Muscle of leg (tissue), 3 donors: ENCODE measurements at regions not wholly inside any gene's neighbourhood (a gene's known extent, or its start where the extent isn't known, plus 50 kb on each side); places are given as distances from the start of the nearest gene placed in this dataset.
A peak's percentile ranks its signal among the peaks of the same experiment; 100 is the strongest.
"Not testable (repeated sequence)": the region's sequence is repeated elsewhere in the genome, so short reads cannot be mapped to it uniquely, and the experiment has no call there.

ENCODE experiments used
- DNase-seq: peaks from one replicate; pipeline ENCODE4 v3.0.0; 2013
- H3K27ac ChIP-seq: one replicate; pipeline ENCODE4 v1.5.1; 2013; ENCODE audit warnings: mild to moderate bottlenecking, low read length, control low read depth
- H3K27me3 ChIP-seq: one replicate; pipeline ENCODE4 v1.6.1; 2013; ENCODE audit warnings: low read length; ENCODE audit not compliant: control insufficient read depth, insufficient read depth
- H3K36me3 ChIP-seq: one replicate; pipeline ENCODE4 v1.6.1; 2013; ENCODE audit warnings: low read length; ENCODE audit not compliant: control insufficient read depth, insufficient read depth
- H3K4me1 ChIP-seq: one replicate; pipeline ENCODE4 v1.6.1; 2013; ENCODE audit warnings: low read length; ENCODE audit not compliant: control insufficient read depth, insufficient read depth
- H3K4me3 ChIP-seq: one replicate; pipeline ENCODE4 v1.5.1; 2013; ENCODE audit warnings: low read length, control low read depth
- H3K9me3 ChIP-seq: replicated peaks from 2 replicates; pipeline ENCODE4 v1.6.1; 2013; ENCODE audit warnings: low read depth, low read length; ENCODE audit not compliant: control insufficient read depth
- WGBS: methylation state at CpG from one replicate; pipeline ENCODE4 v1.1.5; 2013; ENCODE audit warnings: missing lambda C conversion rate; ENCODE audit not compliant: insufficient coverage; 5-methylcytosine and 5-hydroxymethylcytosine counted together

- H3K4me3 ChIP-seq = no peak overlapping the region
- DNase-seq = peak; percentile 13
- no peak overlapping the region for H3K27ac ChIP-seq
- H3K4me1 ChIP-seq = no peaks in the 10 kb centered on the region
- H3K36me3 ChIP-seq = no peaks in the 10 kb centered on the region
- no peaks in the 10 kb centered on the region for H3K27me3 ChIP-seq
- no peaks in the 10 kb centered on the region for H3K9me3 ChIP-seq
- WGBS = 20% methylated on average over 7 of the region's 7 CpGs
Measured at GRCh38 chr7:55723621-55723941, 139.0 kb downstream of the SEPTIN14 start.

- WGBS = no CpG with 5 or more reads among the region's 7 CpGs
- H3K9me3 ChIP-seq, H3K36me3 ChIP-seq, H3K4me1 ChIP-seq, H3K27me3 ChIP-seq, H3K4me3 ChIP-seq, H3K27ac ChIP-seq: not testable (repeated sequence)
- peak; percentile 40 for DNase-seq
Measured at GRCh38 chr7:55722874-55723620, 139.5 kb downstream of the SEPTIN14 start.

- H3K27me3 ChIP-seq, H3K27ac ChIP-seq, H3K4me3 ChIP-seq, H3K9me3 ChIP-seq, H3K4me1 ChIP-seq, H3K36me3 ChIP-seq, DNase-seq: not testable (repeated sequence)
- WGBS = no CpG with 5 or more reads among the region's 1 CpG
Measured at GRCh38 chr7:55721004-55721403, 141.5 kb downstream of the SEPTIN14 start.

- WGBS = no CpG with 5 or more reads among the region's 5 CpGs
- not testable (repeated sequence) for H3K27me3 ChIP-seq, DNase-seq, H3K27ac ChIP-seq, H3K4me1 ChIP-seq, H3K4me3 ChIP-seq, H3K9me3 ChIP-seq, H3K36me3 ChIP-seq
Measured at GRCh38 chr7:55715247-55715867, 143.1 kb upstream of the VOPP1 start.

GRCh38 chr7:55714370-55714769 is 142.1 kb upstream of the VOPP1 start:
- H3K27ac ChIP-seq, H3K4me3 ChIP-seq, H3K4me1 ChIP-seq, H3K27me3 ChIP-seq, H3K36me3 ChIP-seq, H3K9me3 ChIP-seq, DNase-seq: not testable (repeated sequence)
- WGBS = no CpG with 5 or more reads among the region's 2 CpGs

GRCh38 chr7:55710312-55710711 is 138.0 kb upstream of the VOPP1 start:
- H3K4me3 ChIP-seq, H3K27ac ChIP-seq, H3K27me3 ChIP-seq, H3K36me3 ChIP-seq, H3K9me3 ChIP-seq, H3K4me1 ChIP-seq, DNase-seq: not testable (repeated sequence)
- WGBS = 100% methylated on average over 2 of the region's 2 CpGs

GRCh38 chr7:55708028-55708427 is 135.7 kb upstream of the VOPP1 start:
- H3K9me3 ChIP-seq, H3K36me3 ChIP-seq, H3K27ac ChIP-seq, H3K4me1 ChIP-seq, H3K27me3 ChIP-seq, H3K4me3 ChIP-seq: not testable (repeated sequence)
- peak; percentile 41 for DNase-seq
- 83% methylated on average over 1 of the region's 6 CpGs for WGBS

GRCh38 chr7:55707410-55707809 is 135.1 kb upstream of the VOPP1 start:
- H3K27me3 ChIP-seq, H3K36me3 ChIP-seq, H3K27ac ChIP-seq, H3K4me3 ChIP-seq, H3K9me3 ChIP-seq, H3K4me1 ChIP-seq, DNase-seq: not testable (repeated sequence)
- no CpG with 5 or more reads among the region's 3 CpGs for WGBS

GRCh38 chr7:55706451-55707195 is 134.3 kb upstream of the VOPP1 start:
- not testable (repeated sequence) for DNase-seq, H3K4me1 ChIP-seq, H3K4me3 ChIP-seq, H3K27me3 ChIP-seq, H3K36me3 ChIP-seq, H3K27ac ChIP-seq, H3K9me3 ChIP-seq
- 83% methylated on average over 2 of the region's 5 CpGs for WGBS

GRCh38 chr7:55705728-55706450 is 133.6 kb upstream of the VOPP1 start:
- not testable (repeated sequence) for DNase-seq, H3K27ac ChIP-seq, H3K9me3 ChIP-seq, H3K4me1 ChIP-seq, H3K4me3 ChIP-seq, H3K36me3 ChIP-seq, H3K27me3 ChIP-seq
- no CpG with 5 or more reads among the region's 5 CpGs for WGBS
